ENCODE measurements at regions not wholly inside any gene's neighbourhood (a gene's known extent, or its start where the extent isn't known, plus 50 kb on each side); places are given as distances from the start of the nearest gene placed in this dataset.

DNA sequence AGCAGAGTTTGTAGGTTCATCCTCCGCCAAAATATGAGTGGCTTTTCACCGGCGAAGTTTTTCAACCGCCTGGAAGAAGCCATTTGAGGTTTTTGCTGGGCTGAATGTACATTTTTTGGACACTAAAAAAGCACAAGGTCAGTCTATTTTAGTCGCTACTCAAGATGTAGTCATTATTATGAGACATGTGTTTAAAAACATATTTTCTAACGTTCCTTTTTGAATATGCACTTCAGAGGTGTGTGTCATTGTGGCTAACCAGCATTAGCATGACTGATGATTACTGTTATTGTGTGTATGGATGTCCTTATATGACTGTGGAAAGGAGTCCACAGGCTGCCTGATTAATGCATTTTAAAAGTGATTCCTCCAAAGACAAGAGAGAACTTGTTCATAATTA lies 605.4 kb downstream of the INHBA start:
- TF ChIP-seq, protein P1, sequence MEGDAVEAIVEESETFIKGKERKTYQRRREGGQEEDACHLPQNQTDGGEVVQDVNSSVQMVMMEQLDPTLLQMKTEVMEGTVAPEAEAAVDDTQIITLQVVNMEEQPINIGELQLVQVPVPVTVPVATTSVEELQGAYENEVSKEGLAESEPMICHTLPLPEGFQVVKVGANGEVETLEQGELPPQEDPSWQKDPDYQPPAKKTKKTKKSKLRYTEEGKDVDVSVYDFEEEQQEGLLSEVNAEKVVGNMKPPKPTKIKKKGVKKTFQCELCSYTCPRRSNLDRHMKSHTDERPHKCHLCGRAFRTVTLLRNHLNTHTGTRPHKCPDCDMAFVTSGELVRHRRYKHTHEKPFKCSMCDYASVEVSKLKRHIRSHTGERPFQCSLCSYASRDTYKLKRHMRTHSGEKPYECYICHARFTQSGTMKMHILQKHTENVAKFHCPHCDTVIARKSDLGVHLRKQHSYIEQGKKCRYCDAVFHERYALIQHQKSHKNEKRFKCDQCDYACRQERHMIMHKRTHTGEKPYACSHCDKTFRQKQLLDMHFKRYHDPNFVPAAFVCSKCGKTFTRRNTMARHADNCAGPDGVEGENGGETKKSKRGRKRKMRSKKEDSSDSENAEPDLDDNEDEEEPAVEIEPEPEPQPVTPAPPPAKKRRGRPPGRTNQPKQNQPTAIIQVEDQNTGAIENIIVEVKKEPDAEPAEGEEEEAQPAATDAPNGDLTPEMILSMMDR (IDR thresholded peaks at IDR 0.05; ENCODE audit: insufficient read depth, low read depth, low read length, missing control alignments) = no peak
- H3K4me3 ChIP-seq (ENCODE audit: low read length) = no peak overlapping the region
- DNase-seq (ENCODE audit: low read depth) = peak; percentile 94

DNA sequence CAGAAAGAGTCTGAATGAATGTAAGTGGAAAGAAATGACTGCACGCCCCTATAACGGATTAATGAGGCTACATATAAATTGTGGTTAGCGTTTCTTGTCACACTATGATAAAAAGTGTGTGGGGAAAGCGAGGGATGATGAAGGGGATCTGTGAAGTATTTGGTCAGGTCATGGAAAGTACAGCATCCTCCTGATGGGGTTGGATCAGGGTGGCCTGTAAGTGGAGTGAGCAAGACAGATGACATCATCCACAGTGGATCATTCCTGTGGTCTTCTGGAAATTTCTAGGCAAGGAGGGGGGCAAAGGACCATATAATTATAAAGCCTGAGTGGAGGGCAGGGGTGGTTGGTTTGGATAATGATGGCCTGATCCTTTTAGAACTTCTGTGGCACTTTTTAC lies 606.0 kb downstream of the INHBA start:
- DNase-seq (ENCODE audit: low read depth) = peak; percentile 32

DNA sequence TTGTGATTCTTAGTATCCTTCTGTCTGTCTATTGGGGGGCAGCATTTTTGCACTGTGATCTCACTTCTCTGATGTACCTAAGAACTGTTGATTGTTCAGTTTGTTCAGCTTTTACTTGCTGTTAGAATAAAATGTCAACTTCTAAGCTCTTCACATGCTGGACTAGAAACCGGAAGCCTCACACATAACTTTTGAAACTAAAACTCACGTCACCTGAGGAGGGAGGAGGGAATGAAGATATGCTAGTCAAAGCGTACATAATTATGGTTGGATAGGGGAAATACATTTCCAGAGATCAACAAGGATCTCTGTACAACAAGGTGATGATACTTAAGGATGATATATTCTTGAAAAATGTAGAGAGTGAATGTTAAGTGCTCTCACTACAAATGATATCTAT lies 609.7 kb downstream of the INHBA start:
- no peak overlapping the region for H3K4me3 ChIP-seq (ENCODE audit: low read length)
- no peak for DNase-seq (ENCODE audit: low read depth)
- TF ChIP-seq, protein P1 (IDR thresholded peaks at IDR 0.05; ENCODE audit: insufficient read depth, low read depth, low read length, missing control alignments) = no peak

More for the DNA sequence above, 606.0 kb downstream of the INHBA start:
- TF ChIP-seq, protein P1 (IDR thresholded peaks at IDR 0.05; ENCODE audit: insufficient read depth, low read depth, low read length, missing control alignments) = no peak
- no peak overlapping the region for H3K4me3 ChIP-seq (ENCODE audit: low read length)

DNA sequence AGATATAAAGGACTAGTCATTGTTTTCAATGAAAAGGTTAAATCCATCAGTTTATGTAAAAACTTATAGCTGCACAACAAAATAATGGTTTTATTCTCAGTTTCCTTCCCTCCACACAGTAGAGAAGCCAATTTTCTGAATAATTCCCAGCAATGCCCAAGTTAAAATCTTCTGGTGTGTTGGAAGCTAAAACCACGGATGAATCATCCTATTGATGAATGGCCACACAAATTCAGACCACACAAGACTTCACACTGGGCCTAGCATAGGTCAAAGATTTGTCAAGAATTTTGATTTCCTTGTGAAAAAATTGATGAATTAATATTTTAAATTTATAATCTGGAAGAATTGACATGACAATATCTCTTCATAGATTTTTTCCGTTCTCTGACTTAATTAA lies 617.6 kb downstream of the INHBA start:
- no peak overlapping the region for H3K4me3 ChIP-seq (ENCODE audit: low read length)
- TF ChIP-seq, protein P1 (IDR thresholded peaks at IDR 0.05; ENCODE audit: insufficient read depth, low read depth, low read length, missing control alignments) = no peak
- peak; percentile 35 for DNase-seq (ENCODE audit: low read depth)

DNA sequence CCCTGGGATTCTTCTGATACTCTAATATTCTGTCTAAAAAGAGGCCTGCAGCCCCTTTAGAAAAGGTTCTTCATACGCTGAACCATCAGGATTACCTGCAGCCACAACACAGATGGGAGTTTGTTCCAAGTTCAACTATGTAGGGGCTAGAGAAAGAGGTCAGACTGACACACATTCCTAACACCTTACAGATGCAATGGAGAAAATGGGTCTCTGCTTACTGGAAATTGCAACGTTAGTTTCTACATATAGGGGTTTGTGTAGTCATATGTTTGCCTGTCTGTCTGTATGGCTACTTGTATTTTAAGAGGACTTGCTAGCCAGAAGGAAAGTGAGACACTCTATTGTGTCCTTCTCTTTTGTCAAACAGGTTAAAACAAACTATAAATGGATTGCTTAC lies 618.5 kb downstream of the INHBA start:
- TF ChIP-seq, protein P1 (IDR thresholded peaks at IDR 0.05; ENCODE audit: insufficient read depth, low read depth, low read length, missing control alignments) = no peak
- H3K4me3 ChIP-seq (ENCODE audit: low read length) = no peak overlapping the region
- no peak for DNase-seq (ENCODE audit: low read depth)

DNA sequence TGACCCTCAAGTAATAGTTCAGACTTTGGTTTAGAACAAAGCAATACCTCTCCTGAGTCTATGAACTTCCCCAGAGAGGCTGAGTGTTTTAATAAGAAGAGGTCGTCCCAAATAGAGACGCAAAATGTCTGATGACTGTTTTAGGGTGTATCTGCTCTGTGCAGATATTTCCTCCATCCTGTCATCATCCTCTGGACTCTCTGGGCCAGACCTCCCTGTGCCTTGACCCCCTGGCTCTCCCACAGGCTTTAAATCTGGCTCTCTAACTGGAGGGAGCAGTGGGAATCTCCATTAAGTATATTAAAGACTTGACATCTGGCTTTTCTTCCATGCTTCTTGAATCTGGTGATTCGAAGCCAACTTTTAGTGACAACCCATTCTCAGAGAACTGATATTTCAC lies 633.3 kb downstream of the INHBA start:
- TF ChIP-seq, protein P1 (IDR thresholded peaks at IDR 0.05; ENCODE audit: insufficient read depth, low read depth, low read length, missing control alignments) = no peak
- H3K4me3 ChIP-seq (ENCODE audit: low read length) = no peak overlapping the region
- DNase-seq (ENCODE audit: low read depth) = no peak

DNA sequence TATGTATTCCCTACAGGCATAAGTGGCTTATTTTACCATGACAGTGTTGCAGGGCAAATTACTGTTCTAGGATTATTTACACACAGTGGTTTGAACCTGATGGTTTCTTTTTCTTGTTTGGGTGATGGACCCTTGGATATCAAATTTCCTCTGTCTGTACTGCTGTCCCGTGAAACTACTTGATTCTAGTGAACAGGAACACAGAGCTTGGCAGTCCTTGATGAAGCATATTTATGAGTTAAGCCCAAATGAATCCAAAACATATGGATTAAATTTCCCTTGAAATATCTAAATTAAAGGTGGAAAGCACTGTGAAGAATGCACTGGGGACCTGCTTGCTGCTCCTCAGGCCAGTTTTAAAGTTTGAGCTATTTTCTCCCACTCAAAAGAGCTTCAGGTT lies 635.3 kb downstream of the INHBA start:
- DNase-seq (ENCODE audit: low read depth) = no peak
- no peak overlapping the region for H3K4me3 ChIP-seq (ENCODE audit: low read length)
- TF ChIP-seq, protein P1 (IDR thresholded peaks at IDR 0.05; ENCODE audit: insufficient read depth, low read depth, low read length, missing control alignments) = no peak
